Stimulated activated CD4-positive, alpha-beta T cell treated with anti-CD3 and anti-CD28 coated beads, Interleukin-1b, Interleukin-23, amount 100 ng/mL, for 48 hours (primary cell): ENCODE measurements at regions not wholly inside any gene's neighbourhood (a gene's known extent, or its start where the extent isn't known, plus 50 kb on each side); places are given as distances from the start of the nearest gene placed in this dataset.
"Not testable (repeated sequence)": the region's sequence is repeated elsewhere in the genome, so short reads cannot be mapped to it uniquely, and the experiment has no call there.

Experiments
- DNase-seq: peaks from one replicate; pipeline ENCODE4 v3.0.0-alpha.2; 2020

DNA sequence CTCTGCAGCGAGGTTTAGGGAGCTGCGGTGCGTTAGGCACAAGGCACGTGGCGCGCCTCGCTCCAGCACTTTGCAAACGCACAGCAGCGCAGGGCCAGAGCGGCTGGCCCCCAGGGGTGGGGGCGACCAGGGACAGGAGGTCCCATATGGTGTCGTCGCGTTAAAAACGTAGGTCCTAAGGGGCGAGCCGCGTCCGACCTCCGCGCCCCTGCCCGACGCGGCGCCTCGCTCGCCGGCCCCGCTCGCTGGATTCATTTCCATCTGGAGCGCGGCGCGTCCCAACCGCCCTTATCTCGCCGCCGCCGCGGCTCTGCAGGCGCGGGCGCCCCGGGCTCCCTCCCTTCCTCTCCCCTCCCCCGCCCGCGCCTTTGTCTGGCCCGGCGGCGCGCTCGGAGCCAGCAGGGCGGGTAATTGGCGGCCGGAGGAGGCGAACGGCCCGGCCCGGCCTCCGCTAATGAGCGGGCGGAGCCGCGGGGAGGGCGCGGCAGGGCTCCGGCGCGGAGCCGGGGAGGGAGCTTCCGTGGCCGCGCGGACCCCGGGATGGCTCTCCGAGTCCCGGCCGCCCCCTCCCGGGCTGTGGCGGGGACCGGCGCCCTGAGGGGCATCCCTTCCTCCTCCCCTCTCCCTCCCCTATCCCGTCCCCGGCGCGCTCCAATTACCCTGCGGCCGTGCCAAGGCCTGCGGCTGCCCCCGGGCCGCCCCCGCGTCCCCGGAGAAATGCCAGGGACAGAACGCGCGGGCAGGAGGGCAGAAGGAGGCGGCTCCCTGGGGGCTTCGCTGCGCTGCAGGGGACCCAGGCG, 409.0 kb downstream of the BCOR start:
- no peak for DNase-seq

DNA sequence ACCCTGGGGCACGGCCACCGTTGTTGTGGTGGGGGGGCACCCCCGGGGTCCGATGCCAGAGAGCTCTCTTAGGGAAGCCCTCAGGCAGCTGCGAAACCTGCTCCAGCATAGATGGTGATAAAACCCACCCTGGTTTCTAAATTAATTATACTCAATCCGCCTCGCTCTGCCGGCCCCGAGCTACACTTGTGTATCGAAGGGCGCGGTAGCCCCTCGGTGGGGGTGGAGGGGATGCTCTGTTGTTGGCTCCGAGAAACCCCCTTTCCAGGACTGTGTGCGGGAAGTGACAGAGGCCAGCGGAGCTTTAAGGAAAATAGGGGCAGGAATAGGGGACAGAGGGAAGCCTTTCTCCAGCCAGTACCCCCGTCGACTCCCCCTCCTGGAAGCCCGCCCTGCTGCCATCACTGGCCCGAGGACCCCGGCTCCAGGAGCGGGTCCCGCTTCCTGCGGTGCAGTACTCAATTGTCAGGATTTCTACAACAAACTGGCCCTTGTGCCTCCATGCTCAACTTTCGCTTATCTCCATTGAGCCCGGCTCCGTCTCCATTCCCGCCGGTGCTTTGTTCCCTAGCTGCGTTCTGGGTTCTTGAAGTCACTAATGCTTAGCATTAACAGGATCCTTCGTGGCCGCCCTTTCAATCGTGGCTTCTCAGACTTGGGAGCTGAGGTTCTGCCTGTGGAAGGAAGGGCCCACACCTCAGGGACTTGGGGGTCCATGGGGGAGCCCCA, 408.2 kb downstream of the BCOR start:
- no peak for DNase-seq

DNA sequence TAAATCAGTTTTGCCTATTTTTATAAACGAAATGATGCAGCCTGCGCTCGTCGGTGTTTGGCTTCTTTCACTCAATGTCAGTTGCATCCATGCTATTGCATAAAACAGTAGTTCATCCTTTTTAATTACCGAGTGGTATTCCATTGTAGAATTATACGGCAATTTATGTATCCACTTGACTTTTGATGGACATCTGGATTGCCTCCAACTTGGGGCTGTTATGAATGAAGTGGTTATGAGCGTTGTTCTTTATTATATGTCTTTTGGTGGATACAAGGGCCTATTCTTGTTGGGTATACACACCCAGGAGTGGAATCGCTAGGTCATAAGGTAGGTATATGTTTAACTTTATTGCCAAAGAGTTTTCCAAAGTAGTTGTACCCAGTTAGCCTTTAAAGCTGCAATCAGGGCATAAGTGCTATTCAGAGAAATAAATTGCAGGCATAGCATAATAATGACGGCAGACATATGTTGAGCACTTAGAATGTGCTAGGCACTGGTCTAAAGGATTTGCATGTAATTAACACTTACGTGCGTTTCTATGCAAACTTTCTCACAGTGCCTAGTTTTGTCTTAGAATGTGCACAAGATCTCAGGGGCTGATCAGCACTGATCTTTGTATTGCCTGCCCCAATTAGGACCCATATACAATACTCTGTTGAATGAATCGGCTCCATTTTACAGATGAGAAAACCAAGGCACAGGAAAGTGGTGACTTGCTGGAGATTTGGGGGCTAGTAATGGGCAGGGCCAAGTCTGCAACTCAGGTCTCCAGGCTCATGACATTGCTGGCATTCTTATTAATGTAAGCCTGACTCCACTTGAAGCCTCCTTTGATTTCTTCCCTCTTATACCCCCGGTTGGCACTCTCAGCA, 407.0 kb downstream of the BCOR start:
- DNase-seq: no peak

DNA sequence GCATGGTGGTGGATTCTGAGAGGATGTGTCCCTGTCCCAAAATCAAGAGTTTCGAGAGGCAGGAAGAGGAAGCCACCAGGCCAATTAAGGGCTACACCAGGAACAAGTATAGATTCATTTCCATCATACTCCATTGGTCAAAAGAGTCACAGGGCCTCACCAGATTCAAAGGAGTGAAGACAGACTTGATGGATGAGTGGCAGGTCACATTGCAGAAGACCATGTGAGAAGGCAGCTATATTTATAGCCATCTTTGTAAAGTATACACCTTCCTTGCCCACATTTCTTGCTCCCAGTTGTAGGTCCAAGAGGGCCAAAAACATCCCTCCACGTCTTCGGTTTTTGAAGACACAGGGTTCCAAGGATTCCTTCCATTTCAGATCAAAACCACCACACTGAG, 406.0 kb downstream of the BCOR start:
- DNase-seq: no peak

DNA sequence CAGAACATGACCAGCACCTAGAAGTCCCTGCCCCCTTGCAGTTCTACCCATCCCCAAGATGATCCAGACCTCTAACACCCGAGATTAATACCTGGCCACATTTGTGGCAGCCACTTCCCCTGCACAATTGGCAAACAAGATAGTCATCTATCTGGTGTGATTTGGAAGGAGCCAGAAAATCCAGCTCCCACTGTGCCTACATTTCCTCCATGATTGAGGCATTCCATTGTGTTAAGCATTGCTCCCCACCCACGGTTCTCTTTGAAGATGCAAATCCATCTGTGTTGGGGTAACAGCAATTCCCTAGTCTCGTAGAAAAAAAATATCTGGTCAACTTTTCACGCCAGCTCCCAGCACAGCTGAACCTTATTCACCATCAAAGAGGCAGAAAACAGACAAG, 405.0 kb downstream of the BCOR start:
- DNase-seq: no peak

DNA sequence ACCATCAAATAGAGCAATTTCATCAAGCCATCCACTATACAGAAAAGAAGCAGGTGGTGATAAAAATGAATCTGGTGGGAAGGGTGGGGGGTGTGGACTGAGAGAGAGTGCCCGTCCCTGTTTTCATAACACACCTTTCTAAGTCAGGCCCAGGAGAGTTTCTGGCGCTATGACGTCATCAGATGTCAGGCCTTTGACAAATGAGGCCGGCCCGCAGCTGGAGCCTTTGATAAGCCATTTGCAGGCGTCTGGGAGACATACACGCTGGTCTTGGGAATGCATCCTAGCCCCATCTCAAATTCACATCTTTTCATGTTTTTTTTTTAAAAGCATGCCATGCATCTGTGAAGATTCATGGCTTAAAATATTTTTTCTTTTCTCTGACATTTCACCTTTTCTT, 404.5 kb downstream of the BCOR start:
- DNase-seq: no peak

DNA sequence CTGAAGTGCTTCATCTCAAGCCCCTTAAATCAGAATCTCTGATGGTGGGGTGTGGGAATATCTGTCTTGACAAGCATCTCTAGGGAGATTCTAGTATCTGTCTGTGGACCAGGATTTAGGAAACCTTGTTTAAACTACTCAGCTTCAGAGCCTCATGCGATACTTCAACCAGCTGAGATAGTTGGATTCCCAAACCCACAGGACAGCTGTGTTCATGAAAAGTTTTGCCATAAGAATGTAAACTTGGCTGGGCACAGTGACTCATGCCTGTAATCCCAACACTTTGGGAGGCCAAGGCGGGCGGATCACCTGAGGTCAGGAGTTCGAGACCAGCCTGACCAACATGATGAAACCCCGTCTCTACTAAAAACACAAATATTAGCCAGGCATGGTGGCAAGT, 395.1 kb downstream of the BCOR start:
- not testable (repeated sequence) for DNase-seq

DNA sequence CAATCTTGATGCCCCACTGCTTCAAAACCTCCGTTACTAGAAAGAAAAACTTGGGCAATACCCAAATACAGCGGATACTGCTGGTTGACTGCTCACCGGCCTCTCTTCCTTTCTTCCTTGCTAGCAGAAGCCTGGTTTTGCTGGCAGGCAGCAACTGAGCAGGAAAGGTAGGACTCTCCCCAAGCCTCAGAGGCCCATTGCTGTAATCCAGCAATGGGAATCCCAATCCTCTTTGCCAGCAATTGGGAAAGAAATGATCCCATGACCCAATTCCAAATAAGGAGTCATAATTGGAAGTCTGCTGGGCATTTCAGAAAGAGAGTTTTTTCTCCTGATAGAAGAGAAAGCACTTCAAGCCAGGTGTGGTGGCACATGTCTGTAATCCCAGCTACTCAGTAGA, 394.5 kb downstream of the BCOR start:
- DNase-seq: no peak

DNA sequence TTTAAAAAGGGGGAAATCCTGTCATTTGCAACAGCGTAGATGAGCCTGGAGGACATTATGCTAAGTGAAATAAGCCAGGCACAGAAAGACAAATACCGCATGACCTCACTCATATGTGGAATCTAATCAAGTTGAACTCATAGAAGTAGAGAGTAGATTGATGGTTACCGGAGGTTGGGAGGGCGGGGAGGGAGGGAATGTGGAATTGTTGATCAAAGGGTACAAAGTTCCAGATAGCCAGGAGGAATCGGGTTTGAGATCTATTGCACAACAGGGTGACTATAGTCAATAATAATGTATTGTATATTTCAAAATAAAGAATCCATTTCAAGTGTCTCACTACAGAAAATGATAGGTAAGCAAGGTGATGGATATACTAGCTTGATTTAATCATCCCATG, 393.2 kb downstream of the BCOR start:
- DNase-seq: no peak

DNA sequence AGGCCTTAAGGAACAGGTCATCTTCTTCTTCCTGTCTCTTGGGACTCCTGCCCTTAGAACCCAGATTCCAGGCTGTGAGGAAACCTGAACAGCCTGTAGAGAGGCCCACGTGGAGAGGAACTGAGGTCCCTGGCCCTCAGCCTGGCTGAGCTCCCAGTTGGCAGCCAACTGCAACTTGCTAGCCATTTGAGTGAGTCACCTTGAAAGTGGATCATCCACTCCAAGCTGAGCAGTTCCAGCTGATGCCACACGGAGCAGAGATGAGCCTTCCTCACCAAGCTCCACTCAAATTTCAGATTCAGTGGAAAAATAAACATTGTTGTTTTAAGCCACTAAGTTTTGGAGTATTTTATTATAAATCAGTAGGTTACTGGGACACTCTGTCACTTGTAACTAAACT, 392.5 kb downstream of the BCOR start:
- DNase-seq: no peak

DNA sequence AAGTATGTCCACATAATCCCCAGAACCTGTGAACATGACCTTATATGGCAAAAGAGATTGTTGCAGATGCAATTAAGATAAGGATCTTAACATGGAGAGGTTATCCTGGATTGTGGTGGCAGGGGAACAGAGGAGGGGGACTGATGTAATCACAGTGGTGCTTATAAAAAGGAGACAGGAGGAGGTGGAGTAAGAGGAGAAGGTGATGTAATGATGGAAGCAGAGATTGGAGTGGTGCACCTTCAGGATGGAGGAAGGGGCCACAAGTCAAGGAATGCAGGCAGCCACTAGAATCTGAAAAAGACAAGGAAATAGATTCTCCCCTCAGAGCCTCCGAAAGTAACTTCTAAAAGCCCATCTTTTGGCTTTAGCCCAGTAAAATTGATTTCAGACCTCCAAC, 388.4 kb downstream of the BCOR start:
- no peak for DNase-seq

DNA sequence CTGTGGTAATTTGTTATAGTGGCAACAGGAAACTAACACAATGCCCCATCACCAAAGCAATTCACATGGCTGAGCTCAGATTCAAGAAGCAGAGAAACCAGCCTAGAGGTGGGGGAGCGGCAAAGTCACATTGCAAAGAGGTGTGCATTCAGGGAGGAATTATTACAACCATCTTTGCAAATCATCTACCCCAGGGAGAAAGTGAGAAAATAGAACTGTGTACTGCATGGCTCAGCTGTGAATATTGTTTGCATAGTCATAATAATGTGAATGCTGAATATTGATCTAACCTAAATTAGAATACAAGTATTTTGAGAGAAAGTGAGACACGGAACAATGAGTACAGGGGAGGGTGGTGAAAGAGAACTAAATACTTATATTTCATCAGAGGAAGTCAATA, 387.9 kb downstream of the BCOR start:
- DNase-seq: no peak

DNA sequence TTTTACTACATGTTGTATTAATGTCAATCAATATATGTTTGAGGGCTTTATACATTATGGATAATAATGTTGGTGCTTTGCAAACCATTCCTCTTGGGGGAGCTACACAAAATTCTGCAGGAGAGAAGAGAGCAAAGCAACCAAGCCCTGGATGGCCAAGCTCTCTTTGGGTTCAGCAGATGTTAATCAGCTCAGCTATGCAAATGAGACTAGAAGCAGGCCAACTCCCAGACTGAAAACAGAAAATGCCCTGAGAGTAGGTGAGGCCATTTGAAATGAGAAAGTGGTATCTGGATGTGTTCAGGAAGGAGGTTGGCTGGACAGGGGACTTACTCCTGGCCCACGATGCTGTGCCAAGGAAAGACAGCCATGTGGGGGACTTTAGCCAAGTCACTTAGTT, 387.0 kb downstream of the BCOR start:
- no peak for DNase-seq

DNA sequence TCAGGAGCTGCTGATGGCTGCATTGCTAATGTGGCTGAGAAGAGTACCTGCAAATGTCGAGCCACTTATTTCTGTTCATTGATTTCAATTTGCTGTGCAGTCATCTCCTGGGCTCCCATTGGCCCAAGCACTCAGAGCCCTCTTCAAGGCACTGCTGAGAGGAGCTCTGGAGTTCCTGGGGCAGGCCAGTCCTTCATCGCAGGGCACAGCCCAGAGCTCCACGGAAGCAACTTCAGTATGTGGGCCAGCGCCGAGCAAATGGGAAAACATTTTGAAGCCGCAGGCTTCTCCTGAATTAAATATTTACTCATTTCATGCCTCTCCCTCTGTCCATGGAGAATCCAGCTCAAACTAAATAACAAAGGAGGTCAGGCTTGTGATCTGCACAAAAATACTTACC, 383.3 kb downstream of the BCOR start:
- DNase-seq: no peak

DNA sequence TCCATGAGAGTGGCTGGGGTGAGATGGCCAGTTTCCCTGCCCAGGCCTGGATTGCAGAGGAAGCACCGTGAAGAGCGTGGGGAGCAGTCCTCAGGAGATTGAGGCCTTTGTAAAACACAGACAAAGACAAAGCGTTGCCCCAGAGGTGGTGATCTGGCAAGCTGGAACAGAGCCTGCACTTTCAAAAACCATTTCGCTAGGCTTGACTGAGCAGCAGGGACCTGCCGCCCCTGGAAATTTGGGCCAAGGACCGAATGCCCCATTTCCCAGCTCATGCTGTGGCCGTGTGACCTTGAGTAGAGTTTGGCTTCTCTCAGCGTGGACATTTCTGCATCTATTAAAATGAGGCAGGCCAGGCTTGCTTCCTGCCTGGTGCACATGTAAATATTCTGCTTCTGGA, 381.4 kb downstream of the BCOR start:
- DNase-seq: no peak

DNA sequence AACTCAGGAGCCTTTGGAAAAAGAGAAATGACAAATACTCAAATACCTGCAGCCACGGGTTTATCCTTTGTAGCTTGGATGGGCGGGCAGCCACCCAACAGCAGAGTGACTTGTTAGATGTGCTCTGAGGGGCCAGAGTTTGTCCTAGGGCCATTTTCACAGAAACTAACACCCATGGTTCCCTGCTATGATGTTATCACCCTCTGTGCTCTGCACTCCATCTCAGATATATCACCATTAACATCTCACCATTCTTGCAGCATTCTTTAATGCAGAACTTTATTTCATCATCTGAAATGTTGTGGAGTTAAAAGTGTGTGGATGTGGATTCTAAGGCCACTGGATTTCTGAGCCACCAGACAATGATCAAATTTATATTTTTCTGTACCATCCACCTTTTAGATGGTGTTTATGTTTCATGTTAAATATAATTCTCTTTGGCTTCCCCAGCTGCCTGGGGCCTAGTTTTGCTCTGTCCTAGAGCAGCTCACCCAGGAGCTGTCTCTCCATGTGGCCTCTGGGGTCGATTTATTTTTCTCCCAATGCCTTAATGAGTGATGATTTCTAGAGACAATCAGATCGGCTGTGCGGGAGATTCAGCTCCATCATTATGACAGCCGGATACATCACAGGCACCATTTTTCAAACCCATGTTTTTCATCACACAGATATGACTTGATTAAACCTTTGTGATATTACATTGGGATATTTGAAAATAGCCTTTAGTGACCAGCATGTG, 380.8 kb downstream of the BCOR start:
- no peak for DNase-seq

DNA sequence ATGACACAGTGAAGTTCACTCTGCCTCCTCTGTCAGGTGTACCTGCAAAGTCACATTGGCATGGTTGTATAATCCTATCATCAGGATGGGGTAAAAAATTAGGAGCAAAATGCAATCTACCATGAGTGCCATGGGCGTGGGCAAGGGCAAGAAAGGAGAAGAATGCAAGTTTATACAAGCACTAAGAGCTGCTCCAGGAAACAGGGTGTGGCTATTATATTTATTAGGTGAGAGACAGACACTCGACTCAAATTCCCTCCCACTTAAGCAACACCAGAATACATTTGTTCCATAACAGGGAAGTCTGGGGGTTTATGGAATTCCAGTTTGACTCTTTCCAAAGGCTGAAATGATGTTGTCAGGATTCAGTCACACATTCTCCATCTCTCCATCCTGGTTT, 378.8 kb downstream of the BCOR start:
- no peak for DNase-seq

DNA sequence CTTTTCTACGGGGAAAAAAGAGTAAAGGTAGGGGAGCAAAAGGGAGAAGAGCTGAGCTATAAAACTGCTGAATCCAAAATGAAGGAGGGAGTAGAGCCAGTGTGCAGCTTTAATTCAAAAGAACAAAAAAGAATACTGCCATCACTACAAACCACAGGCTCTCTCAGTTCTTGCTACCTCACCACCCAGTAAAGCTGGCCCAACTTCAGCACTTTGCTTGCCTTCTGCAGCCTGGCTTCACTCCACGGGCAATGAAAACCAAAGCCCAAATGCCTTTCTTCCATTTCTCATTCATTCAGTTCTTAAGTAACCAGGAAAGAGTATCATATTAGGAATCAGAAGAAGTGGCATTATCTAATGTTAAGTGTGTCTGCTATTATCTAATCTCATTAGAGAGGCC, 376.8 kb downstream of the BCOR start:
- no peak for DNase-seq

DNA sequence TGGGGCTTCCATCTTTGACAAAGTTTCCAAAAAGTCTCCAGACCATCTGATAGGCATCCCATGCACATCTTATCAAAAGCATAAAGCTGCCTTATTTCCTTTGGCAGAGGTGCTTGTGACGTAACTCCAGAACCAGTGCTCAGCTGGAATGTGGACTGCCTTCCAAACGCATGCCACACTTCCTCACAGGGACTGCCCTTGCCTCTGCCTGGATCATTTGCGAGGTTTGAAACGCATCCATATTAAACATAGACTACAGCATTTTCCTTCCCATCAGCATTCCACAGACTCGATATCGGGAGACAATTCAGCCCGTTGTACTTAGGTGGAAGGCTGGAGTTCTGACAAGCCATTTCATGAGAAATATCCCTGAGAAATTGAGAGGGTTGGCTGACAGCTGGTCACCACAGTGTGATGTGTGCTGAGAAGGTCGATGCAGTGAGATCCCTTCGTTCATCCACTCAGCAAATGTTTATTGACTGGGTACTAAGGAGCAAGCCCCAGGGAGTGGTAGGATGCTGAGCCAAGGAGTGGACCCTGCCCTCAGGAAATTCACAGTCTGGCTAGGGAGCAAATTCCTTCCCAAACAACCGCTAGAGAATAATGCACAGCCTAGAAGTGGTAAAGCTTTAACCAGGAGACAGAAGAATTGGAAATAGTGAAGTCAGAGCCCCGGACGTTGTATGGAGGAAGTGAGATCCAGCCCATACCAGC, 376.0 kb downstream of the BCOR start:
- DNase-seq: no peak

DNA sequence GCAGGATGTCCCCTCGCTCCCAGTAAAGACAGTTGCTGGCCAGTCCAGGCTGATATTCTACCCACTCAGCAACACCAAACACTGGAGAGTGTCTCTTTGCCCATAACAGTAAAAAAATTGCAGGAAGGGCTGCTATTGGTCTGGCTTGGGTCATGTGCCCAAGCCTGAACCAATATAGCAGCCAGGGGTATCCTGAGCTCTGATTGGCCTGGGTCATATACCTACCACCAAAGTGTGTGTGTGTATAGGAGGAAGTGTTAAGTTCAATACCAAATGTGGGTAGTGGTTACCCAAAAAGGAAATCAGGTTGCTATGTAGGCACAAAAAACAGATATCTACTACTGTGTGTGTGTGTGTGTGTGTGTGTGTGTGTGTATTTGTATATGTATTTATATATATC, 373.2 kb downstream of the BCOR start:
- DNase-seq: no peak

DNA sequence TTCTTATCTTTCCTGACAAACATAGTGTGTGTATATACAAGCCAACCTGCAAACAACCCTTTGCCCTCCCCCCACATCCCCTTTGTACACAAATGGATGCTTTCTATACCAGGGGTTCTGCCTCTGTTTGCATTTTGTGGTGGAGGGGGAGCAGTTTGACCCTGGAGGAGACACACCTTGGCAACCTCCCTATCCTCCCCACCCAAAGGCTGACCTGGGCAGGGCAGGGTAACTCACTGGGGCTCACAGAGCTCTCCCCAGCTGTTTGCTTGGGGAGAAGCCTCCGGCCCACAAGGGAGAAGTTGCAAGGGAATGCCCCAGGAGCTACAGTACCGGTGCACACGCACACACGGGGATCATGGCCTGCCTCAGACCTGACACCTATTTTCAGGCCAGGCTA, 372.6 kb downstream of the BCOR start:
- DNase-seq: no peak

DNA sequence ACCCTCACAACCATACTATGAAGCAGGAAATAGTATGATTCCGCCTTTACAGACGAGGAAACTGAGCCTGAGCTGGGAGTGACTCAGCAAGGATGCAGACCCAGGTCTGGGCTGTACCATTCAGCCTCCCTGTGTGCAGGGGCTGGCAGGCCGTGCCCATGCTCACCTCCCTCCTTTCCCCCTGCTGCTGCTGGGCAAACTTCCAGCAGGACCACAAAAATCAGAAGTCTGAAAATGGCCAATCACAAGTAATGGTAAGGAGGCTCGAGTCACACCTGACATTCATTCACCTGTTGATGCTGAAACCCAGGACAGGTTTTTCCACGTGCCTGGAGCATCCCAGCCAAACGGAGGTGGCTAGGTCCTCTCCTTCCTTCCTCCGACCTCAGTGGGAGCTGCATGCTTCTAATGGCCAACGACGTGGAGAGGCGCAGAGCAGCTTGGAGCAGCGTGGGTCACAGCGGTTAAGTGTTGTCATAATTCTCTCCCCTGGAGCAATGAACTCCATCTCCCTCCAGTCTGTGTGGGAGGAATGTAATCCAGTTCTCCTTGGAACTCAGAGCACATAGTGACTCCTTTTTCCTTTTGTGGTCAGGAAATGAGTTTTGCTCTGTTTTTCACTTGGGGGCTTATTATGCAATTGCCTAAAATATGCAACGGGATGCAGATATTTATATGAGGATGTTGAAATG, 371.7 kb downstream of the BCOR start:
- no peak for DNase-seq
